Prostate gland (tissue), 2 donors: ENCODE measurements at regions not wholly inside any gene's neighbourhood (a gene's known extent, or its start where the extent isn't known, plus 50 kb on each side); places are given as distances from the start of the nearest gene placed in this dataset.

ENCODE experiments used
- DNase-seq: peaks from one replicate; pipeline ENCODE4 v3.0.0-alpha.2; 2019; ENCODE audit warnings: low spot score
- H3K27ac ChIP-seq, 2 donors: fragments of 200-600 bp; sonication (generic); 2 replicates each; pipeline ENCODE4 v1.5.1; 2017 to 2019
- H3K27me3 ChIP-seq: fragments of 200-600 bp; sonication (generic); replicated peaks from 2 replicates; pipeline ENCODE4 v1.5.1; 2019; ENCODE audit not compliant: insufficient read depth
- H3K36me3 ChIP-seq, 2 donors: fragments of 200-600 bp; sonication (generic); 1 replicate in 1 of 2; 2 replicates in 1 of 2; pipeline versions ENCODE4 v1.5.1 to v1.8.1; 2017 to 2019
- H3K4me1 ChIP-seq: fragments of 200-600 bp; sonication (generic); replicated peaks from 2 replicates; pipeline ENCODE4 v1.5.1; 2019
- H3K4me3 ChIP-seq, 2 donors: fragments of 200-600 bp; sonication (generic); 2 replicates each; pipeline ENCODE4 v1.5.1; 2017 to 2019
- H3K9me3 ChIP-seq: fragments of 200-600 bp; sonication (generic); 2 replicates; pipeline ENCODE4 v1.5.1; 2017
- CTCF ChIP-seq, 4 experiments: fragments of 200-600 bp in 2 of 4; fragments of 450-650 bp in 2 of 4; sonication (generic) in 2 of 4; IDR thresholded peaks; 1 replicate in 3 of 4; 2 replicates in 1 of 4; pipeline ENCODE4 v1.5.1; 2016 to 2019; ENCODE audit warnings: antibody characterized with exemption in 4 of 4, mild to moderate bottlenecking in 2 of 4, moderate library complexity in 2 of 4
- POLR2A ChIP-seq: fragments of 450-650 bp; IDR thresholded peaks from one replicate; pipeline ENCODE4 v1.6.1; 2016; ENCODE audit warnings: antibody characterized with exemption, mild to moderate bottlenecking
- POLR2AphosphoS5 ChIP-seq: sonication (generic); formaldehyde crosslinking; IDR thresholded peaks from one replicate; pipeline ENCODE4 v1.6.1; 2017; ENCODE audit warnings: antibody characterized with exemption
- WGBS: methylation state at CpG from one replicate; pipeline ENCODE4 v1.1.5; 2018; 5-methylcytosine and 5-hydroxymethylcytosine counted together
- intact Hi-C: fragments of 100-400 bp; cut with DNase I; formaldehyde crosslinking; loops from one replicate; pipeline ENCODE4 v1.14.2; 2022

- no peak for DNase-seq
- Histone ChIP-seq H3K36me3 (no peaks in the 10 kb centered on the region), H3K27ac (no peak overlapping the region), H3K4me1 (no peaks in the 10 kb centered on the region), H3K4me3 (no peak overlapping the region), H3K27me3 (no peaks in the 10 kb centered on the region), H3K9me3 (no peaks in the 10 kb centered on the region)
- WGBS = 89% methylated on average over 5 of the region's 5 CpGs
- intact Hi-C loops = no loop called here
- TF ChIP-seq POLR2A = no peak
- no peak for TF ChIP-seq POLR2AphosphoS5
- TF ChIP-seq CTCF (IDR thresholded peaks at IDR 0.05) = no peak
These were observed 246.0 kb upstream of the PHF14 start for GRCh38 chr7:10727636-10728035.

- WGBS = 77% methylated on average over 4 of the region's 4 CpGs
These were observed 242.4 kb upstream of the PHF14 start for GRCh38 chr7:10731253-10731773.

GRCh38 chr7:10733747-10734146, 239.9 kb upstream of the PHF14 start:
- intact Hi-C loops = no loop called here
- Histone ChIP-seq H3K9me3 (no peaks in the 10 kb centered on the region), H3K27me3 (no peaks in the 10 kb centered on the region), H3K36me3 (no peaks in the 10 kb centered on the region), H3K4me1 (no peaks in the 10 kb centered on the region), H3K4me3 (no peak overlapping the region), H3K27ac (no peak overlapping the region)
- DNase-seq = no peak
- TF ChIP-seq POLR2AphosphoS5 (no peak), CTCF (IDR thresholded peaks at IDR 0.05) (no peak), POLR2A (no peak)
- WGBS = 94% methylated on average over 1 of the region's 1 CpG

More at GRCh38 chr7:10731253-10731773, 242.4 kb upstream of the PHF14 start:
- TF ChIP-seq POLR2A (no peak), CTCF (IDR thresholded peaks at IDR 0.05) (no peak), POLR2AphosphoS5 (no peak)
- Histone ChIP-seq H3K27ac (no peak overlapping the region), H3K4me1 (no peaks in the 10 kb centered on the region), H3K36me3 (no peaks in the 10 kb centered on the region), H3K4me3 (no peak overlapping the region), H3K27me3 (no peaks in the 10 kb centered on the region), H3K9me3 (no peaks in the 10 kb centered on the region)
- intact Hi-C loops = no loop called here
- DNase-seq = no peak

- intact Hi-C loops = no loop called here
- Histone ChIP-seq H3K4me1 (no peaks in the 10 kb centered on the region), H3K27ac (no peak overlapping the region), H3K9me3 (no peaks in the 10 kb centered on the region), H3K36me3 (no peaks in the 10 kb centered on the region), H3K27me3 (no peaks in the 10 kb centered on the region), H3K4me3 (no peak overlapping the region)
- TF ChIP-seq POLR2A = no peak
- TF ChIP-seq CTCF (IDR thresholded peaks at IDR 0.05) = no peak
- no peak for TF ChIP-seq POLR2AphosphoS5
- WGBS = 86% methylated on average over 2 of the region's 2 CpGs
- DNase-seq = no peak
These were observed 239.1 kb upstream of the PHF14 start for GRCh38 chr7:10734595-10734994.

- no peaks in the 10 kb centered on the region for H3K36me3 ChIP-seq
- intact Hi-C loops = no loop called here
These were observed 234.3 kb upstream of the PHF14 start for GRCh38 chr7:10739401-10739800.

More at GRCh38 chr7:10739401-10739800, 234.3 kb upstream of the PHF14 start:
- Histone ChIP-seq H3K27me3 (no peaks in the 10 kb centered on the region), H3K9me3 (no peaks in the 10 kb centered on the region), H3K27ac (no peak overlapping the region), H3K4me1 (no peaks in the 10 kb centered on the region), H3K4me3 (no peak overlapping the region)
- no peak for DNase-seq
- 78% methylated on average over 4 of the region's 4 CpGs for WGBS
- no peak for TF ChIP-seq POLR2AphosphoS5
- no peak for TF ChIP-seq CTCF (IDR thresholded peaks at IDR 0.05)
- TF ChIP-seq POLR2A = no peak
